Colonic mucosa (tissue), 4 donors: ENCODE measurements at regions not wholly inside any gene's neighbourhood (a gene's known extent, or its start where the extent isn't known, plus 50 kb on each side); places are given as distances from the start of the nearest gene placed in this dataset.

Source experiments
- DNase-seq: peaks from one replicate; pipeline ENCODE4 v3.0.0-alpha.2; 2020
- H3K27ac ChIP-seq: fragments of 200-600 bp; one replicate; pipeline ENCODE4 v1.8.0; 2021
- H3K27me3 ChIP-seq: fragments of 200-600 bp; one replicate; pipeline ENCODE4 v1.8.0; 2021
- H3K36me3 ChIP-seq: fragments of 200-600 bp; one replicate; pipeline ENCODE4 v1.8.0; 2021
- H3K4me1 ChIP-seq: fragments of 200-600 bp; one replicate; pipeline ENCODE4 v1.8.0; 2021; ENCODE audit warnings: mild to moderate bottlenecking
- H3K4me3 ChIP-seq: fragments of 200-600 bp; one replicate; pipeline ENCODE4 v1.8.0; 2021
- H3K9ac ChIP-seq, 2 donors: one replicate each; pipeline ENCODE4 v1.7.0; 2013; ENCODE audit warnings: control low read depth in 2 of 2, low read depth in 2 of 2, low read length in 2 of 2
- H3K9me3 ChIP-seq: fragments of 200-600 bp; one replicate; pipeline ENCODE4 v1.8.0; 2021
- intact Hi-C: fragments of 100-400 bp; cut with DNase I; formaldehyde crosslinking; loops from one replicate; pipeline ENCODE4 v1.14.1; 2022
- TF ChIP-seq, protein P1 (sequence below): fragments of 200-600 bp; IDR thresholded peaks from one replicate; pipeline ENCODE4 v1.8.0; 2022; ENCODE audit warnings: antibody characterized with exemption, mild to moderate bottlenecking
- donor health status: healthy.
- donor health status: DM: no; HTN: no; CAD: no.
- donor health status: DM: no; HTN: no; CAD: no.

DNA sequence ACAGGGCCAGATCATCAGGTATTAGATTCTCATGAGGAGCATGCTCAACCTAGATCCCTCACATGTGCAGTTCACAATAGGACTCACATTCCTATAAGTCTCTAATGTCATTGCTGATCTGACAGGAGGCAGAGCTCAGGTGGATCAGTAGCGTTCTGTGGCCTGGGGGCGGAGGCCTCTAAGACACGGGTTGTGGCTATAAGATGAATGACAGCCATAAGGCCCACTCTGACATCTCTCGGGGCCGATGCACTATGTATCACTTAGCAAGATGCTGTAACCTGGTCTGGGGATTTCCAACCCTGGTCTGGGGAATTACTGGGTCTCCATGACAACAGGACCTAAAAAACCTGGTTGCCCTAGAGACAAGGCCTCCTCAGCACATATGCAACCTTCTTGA lies 932.7 kb downstream of the TBC1D22A start:
- H3K36me3 ChIP-seq, result no peaks in the 10 kb centered on the region
- no peaks in the 10 kb centered on the region for H3K9me3 ChIP-seq
- H3K27ac ChIP-seq, result no peak overlapping the region
- H3K4me1 ChIP-seq, result no peaks in the 10 kb centered on the region
- TF ChIP-seq, protein P1, sequence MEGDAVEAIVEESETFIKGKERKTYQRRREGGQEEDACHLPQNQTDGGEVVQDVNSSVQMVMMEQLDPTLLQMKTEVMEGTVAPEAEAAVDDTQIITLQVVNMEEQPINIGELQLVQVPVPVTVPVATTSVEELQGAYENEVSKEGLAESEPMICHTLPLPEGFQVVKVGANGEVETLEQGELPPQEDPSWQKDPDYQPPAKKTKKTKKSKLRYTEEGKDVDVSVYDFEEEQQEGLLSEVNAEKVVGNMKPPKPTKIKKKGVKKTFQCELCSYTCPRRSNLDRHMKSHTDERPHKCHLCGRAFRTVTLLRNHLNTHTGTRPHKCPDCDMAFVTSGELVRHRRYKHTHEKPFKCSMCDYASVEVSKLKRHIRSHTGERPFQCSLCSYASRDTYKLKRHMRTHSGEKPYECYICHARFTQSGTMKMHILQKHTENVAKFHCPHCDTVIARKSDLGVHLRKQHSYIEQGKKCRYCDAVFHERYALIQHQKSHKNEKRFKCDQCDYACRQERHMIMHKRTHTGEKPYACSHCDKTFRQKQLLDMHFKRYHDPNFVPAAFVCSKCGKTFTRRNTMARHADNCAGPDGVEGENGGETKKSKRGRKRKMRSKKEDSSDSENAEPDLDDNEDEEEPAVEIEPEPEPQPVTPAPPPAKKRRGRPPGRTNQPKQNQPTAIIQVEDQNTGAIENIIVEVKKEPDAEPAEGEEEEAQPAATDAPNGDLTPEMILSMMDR, result no peak
- H3K9ac ChIP-seq, result no peak overlapping the region
- intact Hi-C loops, result no loop called here
- no peak overlapping the region for H3K4me3 ChIP-seq
- H3K27me3 ChIP-seq, result no peaks in the 10 kb centered on the region
- DNase-seq, result no peak

DNA sequence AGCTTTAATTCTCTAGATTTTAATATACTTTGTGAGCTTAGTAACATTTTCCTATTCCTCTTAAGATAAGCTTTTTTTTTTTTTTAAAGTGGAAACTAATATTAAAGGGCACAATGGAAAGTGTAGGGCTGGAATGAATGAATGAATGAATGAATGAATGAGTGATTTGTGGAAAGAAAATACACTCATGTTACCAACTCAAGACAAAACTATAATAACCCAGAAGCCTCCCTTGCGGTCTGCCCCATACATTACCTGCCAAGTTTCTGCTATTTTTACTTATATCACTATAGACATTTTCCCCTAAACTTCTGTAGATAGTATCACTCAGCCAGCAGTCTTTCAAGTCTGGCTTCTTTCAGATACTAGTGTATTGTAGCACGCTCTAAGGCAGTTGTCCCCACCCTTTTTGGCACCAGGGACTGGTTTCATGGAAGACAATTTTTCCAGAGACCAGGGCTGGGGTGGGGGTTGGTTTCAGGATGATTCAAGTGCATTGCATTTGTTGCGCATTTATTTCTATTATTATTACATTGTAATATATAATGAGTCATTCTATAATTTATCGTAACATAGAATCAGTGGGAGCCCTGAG lies 932.2 kb downstream of the TBC1D22A start:
- H3K9me3 ChIP-seq, result no peaks in the 10 kb centered on the region
- DNase-seq, result no peak
- H3K4me1 ChIP-seq, result no peaks in the 10 kb centered on the region
- no peak overlapping the region for H3K27ac ChIP-seq
- intact Hi-C loops, result no loop called here
- no peak overlapping the region for H3K9ac ChIP-seq
- TF ChIP-seq, protein P1, result no peak
- no peak overlapping the region for H3K4me3 ChIP-seq
- no peaks in the 10 kb centered on the region for H3K36me3 ChIP-seq
- no peaks in the 10 kb centered on the region for H3K27me3 ChIP-seq

DNA sequence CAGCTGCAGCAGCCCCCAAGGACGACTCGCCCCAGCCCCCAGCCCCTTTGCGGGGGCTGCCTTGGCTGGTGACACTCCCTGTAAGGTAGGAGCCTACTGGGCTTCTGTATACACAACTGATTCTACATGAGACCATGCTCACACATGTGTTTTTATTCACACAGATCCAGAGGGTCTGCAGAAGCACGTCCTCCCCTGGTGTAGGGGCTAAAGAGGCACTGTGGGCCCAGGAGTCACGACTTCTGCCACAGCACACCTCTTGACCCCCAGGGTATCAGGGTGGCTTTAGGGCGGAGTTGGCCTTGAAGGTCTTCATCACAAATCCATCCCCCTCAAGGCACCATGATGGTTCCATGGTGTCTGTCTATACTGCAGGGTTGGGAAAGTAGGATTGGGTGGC lies 931.2 kb downstream of the TBC1D22A start:
- H3K4me1 ChIP-seq, result no peaks in the 10 kb centered on the region
- H3K36me3 ChIP-seq, result no peaks in the 10 kb centered on the region
- H3K9me3 ChIP-seq, result no peaks in the 10 kb centered on the region
- H3K27me3 ChIP-seq, result no peaks in the 10 kb centered on the region
- DNase-seq, result no peak
- H3K4me3 ChIP-seq, result no peak overlapping the region
- H3K27ac ChIP-seq, result no peak overlapping the region
- no peak overlapping the region for H3K9ac ChIP-seq
- intact Hi-C loops, result no loop called here
- TF ChIP-seq, protein P1, result no peak

DNA sequence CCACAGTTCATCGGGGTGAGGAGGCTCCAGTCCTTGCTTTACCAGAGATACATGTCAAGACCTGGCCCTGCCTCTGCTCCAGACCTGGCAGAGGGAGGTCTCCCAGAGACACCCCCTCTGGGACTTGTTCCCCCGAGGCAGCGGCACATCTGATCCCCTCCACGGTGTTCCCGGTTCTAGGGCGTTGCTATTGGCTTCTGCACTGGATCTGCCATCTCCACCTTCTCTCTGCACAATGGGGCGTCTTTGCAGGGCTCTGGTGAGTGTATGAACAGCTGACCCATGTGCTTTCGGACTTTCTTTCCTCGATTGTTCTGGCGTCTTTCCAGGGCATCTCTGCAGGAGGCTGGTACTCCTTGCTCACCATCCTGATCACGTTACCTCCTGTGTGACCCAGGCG lies 930.4 kb downstream of the TBC1D22A start:
- no peak overlapping the region for H3K27ac ChIP-seq

DNA sequence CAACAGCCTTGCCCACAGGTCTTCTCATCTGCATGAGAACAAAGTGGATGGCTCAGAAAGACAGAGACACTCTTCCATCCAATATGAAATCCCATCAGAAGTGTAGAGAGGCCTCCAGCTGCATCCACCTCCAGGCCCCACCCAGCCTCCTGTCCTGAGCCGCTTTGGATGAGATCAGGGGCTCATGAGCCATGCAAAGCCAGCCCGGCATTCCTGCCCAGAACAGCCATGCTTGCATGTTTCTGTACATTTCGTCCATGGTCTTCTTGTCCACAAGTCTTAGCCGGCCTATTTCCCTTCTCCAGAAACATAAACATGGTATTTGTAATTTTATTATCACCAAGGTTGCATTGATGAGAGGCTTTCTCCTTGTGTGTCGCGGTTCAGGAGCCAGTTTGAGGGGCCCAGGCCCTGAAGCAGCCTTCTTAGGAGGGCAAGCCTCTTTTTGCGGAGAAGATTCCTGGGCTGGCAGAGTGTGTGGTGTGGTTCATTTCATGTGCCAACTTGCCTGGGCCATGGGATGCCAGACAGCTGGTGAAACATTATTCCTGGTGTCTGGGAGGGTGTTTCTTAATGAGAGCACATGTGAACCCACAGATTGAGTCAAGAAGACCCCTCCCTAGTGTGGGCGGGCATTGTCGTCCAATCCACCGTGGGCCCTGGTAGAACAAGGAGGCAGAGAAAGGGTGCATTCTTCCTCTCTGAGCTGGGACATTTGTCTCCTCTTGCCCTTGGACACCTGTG lies 928.9 kb downstream of the TBC1D22A start:
- TF ChIP-seq, protein P1, result no peak
- no peak overlapping the region for H3K4me3 ChIP-seq
- no peaks in the 10 kb centered on the region for H3K36me3 ChIP-seq
- intact Hi-C loops, result no loop called here
- H3K27me3 ChIP-seq, result no peaks in the 10 kb centered on the region
- no peaks in the 10 kb centered on the region for H3K4me1 ChIP-seq
- no peak overlapping the region for H3K9ac ChIP-seq
- no peak overlapping the region for H3K27ac ChIP-seq
- H3K9me3 ChIP-seq, result no peaks in the 10 kb centered on the region
- no peak for DNase-seq

More for the DNA sequence above, 930.4 kb downstream of the TBC1D22A start:
- TF ChIP-seq, protein P1, result no peak
- Histone ChIP-seq H3K27me3 (no peaks in the 10 kb centered on the region), H3K4me3 (no peak overlapping the region), H3K9ac (no peak overlapping the region), H3K9me3 (no peaks in the 10 kb centered on the region), H3K4me1 (no peaks in the 10 kb centered on the region), H3K36me3 (no peaks in the 10 kb centered on the region)
- no peak for DNase-seq
- intact Hi-C loops, result no loop called here
